Fibroblast of lung (primary cell): ENCODE measurements at regions not wholly inside any gene's neighbourhood (a gene's known extent, or its start where the extent isn't known, plus 50 kb on each side); places are given as distances from the start of the nearest gene placed in this dataset.
A peak's percentile ranks its signal among the peaks of the same experiment; 100 is the strongest.

Experiments used
- DNase-seq, 2 donors: peaks; one replicate each; pipeline versions ENCODE4 v3.0.0 to v3.0.0-alpha.2; 2010; ENCODE audit warnings: low read depth in 2 of 2
- H2AFZ ChIP-seq: 2 replicates; pipeline ENCODE4 v1.5.1; 2012; ENCODE audit warnings: low read length, control low read depth, inconsistent platforms
- H3K27ac ChIP-seq: 2 replicates; pipeline ENCODE4 v1.5.1; 2011; ENCODE audit warnings: low read length, control low read depth; ENCODE audit not compliant: insufficient read depth
- H3K27me3 ChIP-seq: 2 replicates; pipeline ENCODE4 v1.5.1; 2011; ENCODE audit warnings: mild to moderate bottlenecking, low read length; ENCODE audit not compliant: control insufficient read depth, insufficient read depth
- H3K36me3 ChIP-seq: 2 replicates; pipeline ENCODE4 v1.5.1; 2011; ENCODE audit warnings: low read length; ENCODE audit not compliant: control insufficient read depth, insufficient read depth
- H3K4me1 ChIP-seq: 2 replicates; pipeline ENCODE4 v1.5.1; 2011; ENCODE audit warnings: low read length; ENCODE audit not compliant: control insufficient read depth, insufficient read depth; ENCODE audit errors: extremely low read depth
- H3K4me2 ChIP-seq: 2 replicates; pipeline ENCODE4 v1.5.1; 2011; ENCODE audit warnings: low read length, control low read depth; ENCODE audit not compliant: insufficient read depth; ENCODE audit errors: extremely low read depth
- H3K4me3 ChIP-seq, 4 experiments: fragments of 200-600 bp in 1 of 4; sonication (generic) in 1 of 4; replicated peaks in 1 of 4; 2 replicates each; pipeline ENCODE4 v1.5.1; 2011 to 2016; ENCODE audit warnings: low read length in 4 of 4, low read depth in 3 of 4, mild to moderate bottlenecking in 3 of 4, control low read depth in 2 of 4, inconsistent platforms in 1 of 4, mixed read lengths in 1 of 4; ENCODE audit not compliant: insufficient read depth in 1 of 4; ENCODE audit errors: control extremely low read depth in 1 of 4
- H3K79me2 ChIP-seq: 2 replicates; pipeline ENCODE4 v1.5.1; 2012; ENCODE audit warnings: mild to moderate bottlenecking, low read length, inconsistent platforms; ENCODE audit not compliant: control insufficient read depth, insufficient read depth
- H3K9ac ChIP-seq: 2 replicates; pipeline ENCODE4 v1.5.1; 2011; ENCODE audit warnings: mild to moderate bottlenecking, low read length, control low read depth; ENCODE audit not compliant: insufficient read depth
- H3K9me3 ChIP-seq: 2 replicates; pipeline ENCODE4 v1.5.1; 2012; ENCODE audit warnings: low read depth, low read length; ENCODE audit not compliant: control insufficient read depth, insufficient read depth
- H4K20me1 ChIP-seq: 2 replicates; pipeline ENCODE4 v1.5.1; 2011; ENCODE audit warnings: low read length; ENCODE audit not compliant: control insufficient read depth, insufficient read depth; ENCODE audit errors: extremely low read depth
- EZH2 ChIP-seq: IDR thresholded peaks from 2 replicates; pipeline ENCODE4 v1.5.1; 2012; ENCODE audit warnings: low read length, control low read depth, mild to moderate bottlenecking; ENCODE audit errors: missing control alignments
- TF ChIP-seq, protein P1 (sequence below), 2 donors: IDR thresholded peaks in 1 of 2; conservative IDR thresholded peaks in 1 of 2; 1 replicate in 1 of 2; 2 replicates in 1 of 2; pipeline ENCODE4 v1.5.1; 2011 to 2012; ENCODE audit warnings: low read length in 2 of 2, control low read depth in 1 of 2, inconsistent platforms in 1 of 2, low read depth in 1 of 2, mild to moderate bottlenecking in 1 of 2

GRCh38 chr21:29419422-29419821 is 120.7 kb downstream of the BACH1 start:
- Histone ChIP-seq H2AFZ (no peak overlapping the region), H3K4me1 (no peaks in the 10 kb centered on the region), H3K4me2 (no peak overlapping the region), H4K20me1 (no peaks in the 10 kb centered on the region), H3K36me3 (no peaks in the 10 kb centered on the region), H3K79me2 (no peaks in the 10 kb centered on the region), H3K27me3 (no peaks in the 10 kb centered on the region), H3K27ac (no peak overlapping the region), H3K4me3 (no peak overlapping the region), H3K9me3 (no peaks in the 10 kb centered on the region), H3K9ac (no peak overlapping the region)
- DNase-seq, result no peak
- TF ChIP-seq EZH2, result no peak
- TF ChIP-seq, protein P1, sequence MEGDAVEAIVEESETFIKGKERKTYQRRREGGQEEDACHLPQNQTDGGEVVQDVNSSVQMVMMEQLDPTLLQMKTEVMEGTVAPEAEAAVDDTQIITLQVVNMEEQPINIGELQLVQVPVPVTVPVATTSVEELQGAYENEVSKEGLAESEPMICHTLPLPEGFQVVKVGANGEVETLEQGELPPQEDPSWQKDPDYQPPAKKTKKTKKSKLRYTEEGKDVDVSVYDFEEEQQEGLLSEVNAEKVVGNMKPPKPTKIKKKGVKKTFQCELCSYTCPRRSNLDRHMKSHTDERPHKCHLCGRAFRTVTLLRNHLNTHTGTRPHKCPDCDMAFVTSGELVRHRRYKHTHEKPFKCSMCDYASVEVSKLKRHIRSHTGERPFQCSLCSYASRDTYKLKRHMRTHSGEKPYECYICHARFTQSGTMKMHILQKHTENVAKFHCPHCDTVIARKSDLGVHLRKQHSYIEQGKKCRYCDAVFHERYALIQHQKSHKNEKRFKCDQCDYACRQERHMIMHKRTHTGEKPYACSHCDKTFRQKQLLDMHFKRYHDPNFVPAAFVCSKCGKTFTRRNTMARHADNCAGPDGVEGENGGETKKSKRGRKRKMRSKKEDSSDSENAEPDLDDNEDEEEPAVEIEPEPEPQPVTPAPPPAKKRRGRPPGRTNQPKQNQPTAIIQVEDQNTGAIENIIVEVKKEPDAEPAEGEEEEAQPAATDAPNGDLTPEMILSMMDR (conservative IDR thresholded peaks at IDR 0.05 in 1 of 2, IDR thresholded peaks at IDR 0.05 in 1 of 2; ENCODE audit: low read depth in 1 of 2, low read length in 2 of 2), result no peak

DNA sequence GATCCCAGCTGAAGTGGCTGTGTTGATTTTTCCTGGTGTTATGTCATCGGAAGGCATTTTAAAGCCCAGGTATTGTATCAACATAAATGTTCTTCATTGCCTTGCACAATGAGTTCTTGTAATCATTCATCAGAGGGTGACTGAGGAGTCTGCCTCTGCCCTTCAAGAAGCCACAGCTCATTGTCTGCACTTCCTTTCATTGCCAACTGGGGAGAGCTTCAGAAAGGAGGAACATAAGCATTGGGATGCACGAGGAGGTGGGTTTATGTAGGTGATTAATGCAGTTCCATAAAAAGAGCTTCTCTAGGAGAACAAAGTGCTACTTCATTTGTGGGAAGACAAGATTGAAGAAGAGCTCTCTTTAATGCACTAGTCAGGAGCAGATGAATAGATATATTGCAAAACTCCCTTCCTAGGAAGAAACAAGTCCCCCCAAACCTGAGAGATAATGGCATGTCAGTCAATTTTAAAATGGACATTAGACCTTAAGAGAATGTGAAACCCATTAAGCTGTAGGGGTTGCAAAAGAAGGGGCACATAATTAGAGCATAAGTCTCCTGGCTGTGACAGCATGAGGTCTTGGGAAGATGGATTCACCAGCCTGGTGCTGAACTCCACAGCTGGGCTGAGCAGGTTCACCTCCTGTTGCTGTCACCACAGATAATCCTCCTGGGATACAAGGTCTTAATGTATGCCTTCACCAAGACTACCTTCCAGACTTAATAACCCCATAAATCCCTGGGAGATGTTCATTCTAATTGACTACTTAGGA is 124.6 kb downstream of the BACH1 start:
- no peak overlapping the region for H3K4me2 ChIP-seq
- H3K4me3 ChIP-seq, result no peak overlapping the region
- H3K79me2 ChIP-seq, result no peaks in the 10 kb centered on the region
- no peaks in the 10 kb centered on the region for H3K4me1 ChIP-seq
- H3K9me3 ChIP-seq, result no peaks in the 10 kb centered on the region
- H3K27me3 ChIP-seq, result no peaks in the 10 kb centered on the region
- H4K20me1 ChIP-seq, result no peaks in the 10 kb centered on the region
- peak in 1 of 2 donors; percentile 3 for DNase-seq
- no peak overlapping the region for H3K9ac ChIP-seq
- TF ChIP-seq EZH2, result no peak
- TF ChIP-seq, protein P1 (conservative IDR thresholded peaks at IDR 0.05 in 1 of 2, IDR thresholded peaks at IDR 0.05 in 1 of 2; ENCODE audit: low read depth in 1 of 2, low read length in 2 of 2), result no peak
- H3K36me3 ChIP-seq, result no peaks in the 10 kb centered on the region
- no peak overlapping the region for H2AFZ ChIP-seq
- no peak overlapping the region for H3K27ac ChIP-seq

DNA sequence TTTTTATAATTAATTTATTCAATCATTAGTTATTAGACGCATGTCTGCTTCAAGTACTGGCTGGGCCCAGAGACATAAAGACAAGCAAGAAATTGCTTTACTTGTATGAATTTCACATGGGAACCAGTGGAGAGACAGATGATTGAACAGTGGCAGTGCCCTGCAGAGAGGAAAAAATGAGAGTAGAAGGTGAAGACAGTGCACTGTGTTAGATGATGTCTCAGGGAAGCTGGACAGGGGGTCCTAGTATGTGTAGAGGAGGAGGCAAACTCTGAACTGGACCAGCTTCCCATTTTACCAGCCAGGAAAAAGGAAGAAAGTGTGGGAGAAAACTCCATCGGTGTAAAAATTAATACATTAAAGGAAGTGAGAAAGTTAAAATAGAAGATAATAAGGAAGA is 126.0 kb downstream of the BACH1 start:
- H2AFZ ChIP-seq, result no peak overlapping the region
- H3K4me1 ChIP-seq, result no peaks in the 10 kb centered on the region
- no peaks in the 10 kb centered on the region for H3K36me3 ChIP-seq
- no peak overlapping the region for H3K4me2 ChIP-seq
- H3K79me2 ChIP-seq, result no peaks in the 10 kb centered on the region
- H3K27ac ChIP-seq, result no peak overlapping the region
- DNase-seq, result no peak
- no peaks in the 10 kb centered on the region for H3K27me3 ChIP-seq
- no peak overlapping the region for H3K9ac ChIP-seq
- no peaks in the 10 kb centered on the region for H3K9me3 ChIP-seq
- no peak overlapping the region for H3K4me3 ChIP-seq
- H4K20me1 ChIP-seq, result no peaks in the 10 kb centered on the region
- no peak for TF ChIP-seq EZH2
- TF ChIP-seq, protein P1 (conservative IDR thresholded peaks at IDR 0.05 in 1 of 2, IDR thresholded peaks at IDR 0.05 in 1 of 2; ENCODE audit: low read depth in 1 of 2, low read length in 2 of 2), result no peak
